HG02588 (cell line): ENCODE measurements at regions not wholly inside any gene's neighbourhood (a gene's known extent, or its start where the extent isn't known, plus 50 kb on each side); places are given as distances from the start of the nearest gene placed in this dataset.

Experiments
- ATAC-seq: cut with Tn5 transposase; IDR thresholded peaks from one replicate; pipeline ENCODE4 v1.9.1; 2021; ENCODE audit warnings: mild to moderate bottlenecking, moderate library complexity; ENCODE audit not compliant: unreplicated experiment

GRCh38 chr10:61356354-61356753, 96.8 kb downstream of the TMEM26 start:
- no peak for ATAC-seq

GRCh38 chr10:61355211-61355610, 98.0 kb downstream of the TMEM26 start:
- ATAC-seq = no peak

DNA sequence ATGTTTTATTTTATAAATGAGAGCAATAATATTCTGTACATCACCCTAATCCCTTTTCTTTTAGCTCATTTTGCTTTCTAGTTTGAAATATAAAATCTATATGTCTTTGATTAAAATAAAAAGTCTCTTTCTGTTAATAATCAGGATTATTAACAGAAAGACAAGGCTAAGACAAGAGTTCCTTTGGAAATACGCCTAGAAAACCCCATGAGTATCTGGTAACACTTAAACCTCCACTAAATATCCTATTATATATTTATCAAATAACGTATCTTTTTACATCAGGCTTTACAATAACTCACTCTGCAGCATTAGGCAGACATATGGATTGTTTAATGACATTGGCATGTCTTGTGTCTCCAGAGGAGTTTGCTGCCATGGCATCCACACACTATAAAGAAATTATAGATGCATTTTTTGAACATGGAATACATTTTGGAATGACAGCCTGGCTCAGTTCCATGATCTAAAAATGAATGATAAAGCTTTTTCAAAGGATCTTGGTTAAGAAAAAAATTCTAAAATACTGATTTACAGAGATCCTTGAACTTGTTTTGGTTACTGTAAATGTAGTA, 98.7 kb downstream of the TMEM26 start:
- no peak for ATAC-seq

DNA sequence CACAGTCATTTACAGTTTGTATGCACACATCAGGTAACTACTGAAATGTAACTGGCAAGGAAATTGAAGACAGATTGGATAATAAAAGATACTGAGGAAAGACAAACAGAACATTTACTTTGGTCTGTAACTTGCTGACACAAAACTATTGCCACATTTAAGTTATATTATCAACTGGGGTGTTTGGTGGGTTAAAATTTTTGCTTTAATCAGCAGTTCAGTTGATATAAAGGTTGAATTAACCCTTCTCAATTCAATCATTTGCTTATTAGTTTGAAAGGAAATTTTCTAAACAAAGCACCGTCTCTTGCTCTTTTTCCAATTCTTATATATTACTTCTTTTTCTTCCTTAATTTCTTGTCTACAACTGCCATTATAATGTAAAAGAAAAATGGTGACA, 102.4 kb downstream of the TMEM26 start:
- no peak for ATAC-seq

DNA sequence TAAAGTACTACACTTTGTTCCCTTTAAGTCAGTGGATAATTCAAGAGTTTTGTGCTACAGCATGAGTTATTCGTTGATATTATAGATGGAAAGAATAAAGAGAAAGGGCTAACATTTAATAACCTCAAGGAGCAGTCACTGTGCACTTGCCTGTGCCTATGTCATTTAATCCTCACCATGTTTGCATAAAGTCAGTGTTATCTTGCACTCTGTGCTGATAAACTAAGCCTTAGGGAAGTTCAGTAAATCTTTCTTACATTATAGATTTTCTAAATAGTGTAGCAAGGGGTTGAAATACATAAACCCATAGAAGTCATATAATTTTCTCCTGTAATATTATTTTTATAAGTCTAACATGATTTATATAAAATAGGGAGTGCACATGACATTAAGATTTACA, 103.1 kb downstream of the TMEM26 start:
- no peak for ATAC-seq

DNA sequence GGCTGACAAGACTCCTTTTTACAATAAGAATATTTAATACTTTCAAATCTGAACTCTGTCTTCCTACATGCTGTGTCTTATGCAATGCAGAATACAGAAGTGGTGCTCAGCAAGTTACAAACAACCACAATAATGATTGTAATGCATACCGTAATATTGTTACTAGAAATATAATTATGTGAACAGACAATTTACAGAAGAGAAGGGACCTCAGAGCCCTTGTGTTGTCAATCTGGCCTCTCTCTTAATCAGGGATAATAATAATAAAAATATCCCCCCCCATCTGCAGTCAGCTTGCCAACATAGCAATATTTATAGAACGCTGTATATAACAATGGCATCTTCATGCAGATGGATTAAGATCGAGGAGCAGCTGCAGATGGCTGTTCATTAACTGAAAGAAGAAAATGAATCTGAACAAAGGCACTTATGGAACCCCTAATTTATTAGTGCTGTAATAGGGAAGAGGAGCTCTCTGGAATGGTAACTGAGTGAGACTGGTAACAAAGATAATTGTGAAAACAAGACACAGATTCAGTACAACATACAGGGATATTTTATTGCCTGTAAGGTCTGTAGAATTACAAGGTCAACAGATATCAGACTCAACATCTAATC, 106.3 kb downstream of the TMEM26 start:
- no peak for ATAC-seq

DNA sequence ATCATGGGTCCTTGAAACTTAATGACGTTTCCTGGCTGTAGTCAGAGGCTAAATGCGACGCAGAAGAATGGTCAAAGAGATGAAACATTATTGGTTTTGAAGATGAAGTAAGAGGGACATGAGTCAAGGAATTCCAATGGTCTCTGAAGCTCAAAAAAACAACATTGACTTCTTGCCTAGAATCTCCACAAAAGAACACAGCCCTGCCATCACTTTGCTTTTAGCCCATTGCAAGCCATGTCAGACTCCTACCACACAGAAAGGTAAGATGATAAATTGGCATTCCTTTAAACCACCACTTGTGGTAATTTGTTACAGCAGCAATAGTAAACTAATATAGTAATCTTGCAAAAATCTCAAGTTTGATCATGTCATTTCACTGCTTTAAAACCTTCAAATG, 109.4 kb downstream of the TMEM26 start:
- ATAC-seq = no peak

GRCh38 chr10:61342858-61343572, 110.2 kb downstream of the TMEM26 start:
- ATAC-seq = no peak

DNA sequence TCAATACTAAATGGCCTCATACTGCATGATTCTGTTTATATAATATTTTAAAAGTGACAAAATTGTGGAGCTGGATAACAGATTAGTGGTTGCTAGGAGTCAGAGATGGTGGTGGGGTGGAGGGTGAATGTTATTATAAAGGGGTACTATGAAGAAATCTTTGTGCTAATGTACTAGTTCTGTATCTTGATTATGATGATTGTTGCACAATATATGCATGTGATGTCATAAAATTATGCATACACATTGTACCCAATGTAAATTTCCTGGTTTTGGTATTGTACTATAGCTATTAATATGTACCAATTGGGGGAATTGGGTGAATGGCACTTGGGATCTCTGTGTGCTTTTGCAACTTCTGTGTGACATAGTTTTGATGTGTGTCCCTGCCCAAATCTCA, 112.2 kb downstream of the TMEM26 start:
- no peak for ATAC-seq

DNA sequence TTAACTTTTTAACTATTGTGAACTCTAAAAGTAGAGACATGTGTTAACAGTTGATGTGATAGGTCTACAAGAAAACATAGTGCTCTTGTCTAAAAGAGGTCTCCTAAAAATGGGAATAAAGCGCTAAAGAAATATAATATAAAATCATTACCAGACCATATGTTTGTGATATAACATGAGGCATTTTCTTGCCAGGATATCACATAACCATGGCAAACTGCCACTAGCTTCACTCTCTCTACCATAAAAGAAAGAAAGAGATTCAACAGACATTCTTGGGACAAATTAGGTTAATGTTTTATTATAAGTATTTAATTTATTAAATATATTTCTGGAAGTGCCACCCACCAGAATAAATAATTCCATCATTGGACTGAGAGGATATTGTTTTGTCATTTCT, 115.0 kb downstream of the TMEM26 start:
- ATAC-seq = no peak

DNA sequence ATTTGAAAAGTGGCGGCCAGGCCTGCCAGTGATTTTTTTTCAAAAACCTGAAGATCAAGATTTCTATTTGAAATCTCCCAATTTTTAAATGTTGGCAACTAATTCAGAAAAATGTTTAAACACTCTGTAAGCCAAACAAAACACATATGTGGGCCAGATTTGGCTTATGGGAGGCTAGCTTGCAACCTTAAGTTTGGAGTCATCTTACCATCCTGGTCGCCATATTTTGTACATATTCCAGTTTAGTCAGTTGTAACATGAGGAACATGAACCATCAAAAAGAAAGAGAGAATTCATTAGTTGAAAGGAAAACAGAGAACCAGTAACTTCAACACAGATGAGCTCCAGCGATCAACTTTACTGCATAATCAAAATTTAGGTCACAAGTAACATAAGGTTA, 115.4 kb downstream of the TMEM26 start:
- ATAC-seq = no peak

- ATAC-seq = no peak
Measured at GRCh38 chr10:61336831-61337230, 116.3 kb downstream of the TMEM26 start.

- ATAC-seq = no peak
Measured at GRCh38 chr10:61335359-61335758, 117.8 kb downstream of the TMEM26 start.

- no peak for ATAC-seq
Measured at GRCh38 chr10:61332581-61332980, 120.6 kb downstream of the TMEM26 start.

DNA sequence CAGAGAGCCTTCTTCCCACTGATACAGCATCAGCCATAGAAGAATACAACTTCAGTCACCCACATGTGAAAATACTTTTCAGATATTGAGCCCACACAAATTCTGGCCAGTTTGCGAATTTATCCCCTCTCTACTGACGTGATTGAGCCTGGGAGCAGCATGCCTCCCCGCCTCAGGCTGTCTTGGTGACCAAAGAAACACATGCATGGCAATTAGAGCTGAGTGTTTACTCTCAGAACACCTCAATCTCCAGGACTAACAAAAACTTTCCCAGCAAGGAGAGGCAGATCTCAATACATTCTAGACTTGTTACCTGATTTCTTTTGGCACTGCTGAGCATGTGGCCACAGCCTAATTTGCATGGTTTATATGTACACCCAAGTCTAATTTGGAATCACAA, 122.5 kb downstream of the TMEM26 start:
- no peak for ATAC-seq

DNA sequence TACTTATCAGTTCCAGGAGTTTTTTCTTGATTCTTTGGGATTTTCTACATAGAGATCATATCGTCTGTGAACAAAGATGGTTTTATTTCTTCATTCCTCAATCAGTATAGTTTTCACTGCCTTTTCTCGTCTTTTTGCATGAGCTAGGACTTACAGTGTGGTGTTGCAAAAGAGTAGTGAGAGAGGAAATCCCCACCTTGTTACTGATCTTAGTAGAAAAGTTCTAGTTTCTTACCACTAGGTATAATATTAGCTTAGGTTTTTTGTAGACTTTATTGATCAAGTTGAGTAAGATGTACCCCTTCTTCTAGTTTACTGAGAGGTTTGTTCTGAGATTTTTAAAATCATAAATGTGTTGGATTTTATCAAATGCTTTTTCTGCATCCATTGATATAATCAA, 123.3 kb downstream of the TMEM26 start:
- ATAC-seq = peak; percentile 88

DNA sequence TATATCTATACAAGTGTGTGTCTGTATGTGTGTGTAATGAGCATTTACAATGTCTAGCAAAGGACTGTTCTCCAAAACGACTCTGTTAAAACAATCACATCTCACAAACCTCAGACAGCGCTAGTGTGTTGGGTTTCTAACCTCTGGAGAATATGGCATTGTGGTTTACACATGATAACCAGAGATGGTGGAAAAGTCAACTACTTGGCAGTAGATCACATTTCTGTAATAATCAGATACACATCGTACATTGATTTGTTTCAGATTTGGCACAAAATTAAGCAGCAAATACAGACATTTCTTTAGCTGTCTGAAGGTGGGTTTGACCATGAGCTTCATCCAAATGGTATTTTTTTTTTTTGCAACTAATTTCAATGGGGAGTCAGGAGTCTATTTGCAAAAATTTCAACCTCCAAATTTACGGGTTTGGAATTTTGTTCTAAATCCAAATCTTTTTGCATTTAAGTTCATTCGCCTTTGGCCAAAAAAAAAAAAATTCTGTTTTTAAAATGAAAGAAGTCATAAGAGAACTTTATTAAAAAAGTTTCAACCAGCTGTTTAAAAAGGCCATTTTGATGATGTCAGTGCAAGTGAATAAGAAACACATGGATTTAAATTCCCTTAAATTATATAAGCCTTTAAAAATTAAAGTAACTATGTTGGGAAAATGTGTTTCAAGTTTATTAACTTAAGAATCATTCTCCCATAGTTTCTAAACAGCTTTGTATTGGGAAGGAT, 127.8 kb downstream of the TMEM26 start:
- ATAC-seq = no peak

- no peak for ATAC-seq
Measured at GRCh38 chr10:61323726-61324125, 129.5 kb downstream of the TMEM26 start.

DNA sequence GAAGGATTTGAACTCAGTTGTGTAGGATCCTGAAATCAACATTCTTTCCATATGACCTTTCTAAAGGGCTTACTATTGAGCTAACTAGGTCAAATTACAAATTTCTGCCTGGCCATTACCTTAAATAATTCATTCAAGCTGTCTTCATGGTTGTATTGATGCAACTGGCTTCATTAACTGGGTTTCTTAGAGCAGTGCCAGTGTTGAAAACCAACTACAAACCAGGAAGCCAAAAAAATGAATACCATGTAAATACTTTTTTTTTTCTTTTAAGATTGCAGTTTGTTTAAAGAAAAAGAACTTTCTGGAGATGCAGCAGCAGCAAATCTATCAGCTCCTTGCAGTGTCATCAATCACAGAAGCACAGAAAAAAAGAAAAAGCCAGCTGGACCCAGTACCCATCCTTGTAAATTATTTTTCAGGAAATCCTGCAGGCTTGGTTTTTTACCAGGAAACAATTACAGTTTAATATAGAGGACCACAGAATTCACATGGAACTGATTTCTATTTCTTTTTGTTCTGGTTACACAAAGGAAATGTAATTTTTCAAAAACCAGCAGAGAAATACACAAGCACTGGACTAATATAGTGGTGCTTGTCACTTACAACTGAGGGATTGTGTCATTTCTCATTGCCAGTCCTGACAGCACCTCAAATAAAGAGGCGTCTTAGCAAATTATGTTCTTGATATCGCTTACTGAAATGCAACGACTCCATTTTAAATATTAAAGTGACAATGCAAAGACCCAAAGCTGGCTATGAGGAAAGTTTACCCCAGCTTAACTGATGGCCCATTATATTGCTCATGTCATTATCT, 131.9 kb downstream of the TMEM26 start:
- no peak for ATAC-seq

DNA sequence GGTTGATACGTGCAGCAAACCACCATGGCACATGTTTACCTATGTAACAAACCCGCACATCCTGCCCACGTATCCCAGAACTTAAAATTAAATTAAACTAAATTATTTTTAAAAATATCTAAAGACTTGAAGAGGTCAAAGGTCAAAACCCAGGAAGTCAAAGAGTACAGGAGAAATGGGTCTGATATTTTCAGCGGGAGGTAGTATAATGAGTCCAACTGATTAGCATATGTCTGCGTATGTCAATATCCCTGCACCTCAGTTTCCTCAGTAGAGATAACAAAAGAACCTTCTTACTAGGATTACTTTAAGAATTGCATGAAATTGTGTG, 133.0 kb downstream of the TMEM26 start:
- no peak for ATAC-seq
